CD4-positive, alpha-beta T cell (primary cell): ENCODE measurements at regions not wholly inside any gene's neighbourhood (a gene's known extent, or its start where the extent isn't known, plus 50 kb on each side); places are given as distances from the start of the nearest gene placed in this dataset.

Experiments used
- ATAC-seq: fragments of 200-7000 bp; cut with Tn5 transposase; one replicate; pipeline ENCODE4 v1.10.0; 2022; ENCODE audit warnings: mild to moderate bottlenecking; ENCODE audit not compliant: poor library complexity
- CTCF ChIA-PET: fragments of 350-600 bp; sonication (Branson Sonifier 250); formaldehyde crosslinking; loops from one replicate; lab custom pipeline; 2021; ENCODE audit warnings: antibody characterized with exemption, inconsistent platforms; lab: Charles Lee
- POLR2A ChIA-PET: fragments of 350-600 bp; sonication (Branson Sonifier 250); formaldehyde crosslinking; loops from one replicate; lab custom pipeline; 2021; ENCODE audit warnings: antibody characterized with exemption, inconsistent platforms; lab: Charles Lee
- DNase-seq, 14 experiments: peaks; one replicate each; pipeline ENCODE4 v3.0.0-alpha.2; 2013 to 2020; ENCODE audit warnings: mixed read lengths in 2 of 14
- H3K27ac ChIP-seq, 2 donors: one replicate each; pipeline versions ENCODE4 v1.5.1 to v1.7.0; 2013; ENCODE audit warnings: low read length in 2 of 2, low read depth in 1 of 2, mild to moderate bottlenecking in 1 of 2
- H3K27me3 ChIP-seq, 2 experiments: 1 replicate in 1 of 2; 2 replicates in 1 of 2; pipeline versions ENCODE4 v1.6.1 to v1.7.0; 2013; ENCODE audit warnings: low read length in 2 of 2, control low read depth in 1 of 2, mild to moderate bottlenecking in 1 of 2, moderate library complexity in 1 of 2; ENCODE audit not compliant: insufficient read depth in 2 of 2, control insufficient read depth in 1 of 2
- H3K36me3 ChIP-seq: one replicate; pipeline ENCODE4 v1.6.1; 2013; ENCODE audit warnings: low read length, control low read depth; ENCODE audit not compliant: insufficient read depth
- H3K4me1 ChIP-seq: one replicate; pipeline ENCODE4 v1.6.1; 2013; ENCODE audit warnings: low read length, control low read depth; ENCODE audit not compliant: insufficient read depth
- H3K4me3 ChIP-seq: one replicate; pipeline ENCODE4 v1.5.1; 2013; ENCODE audit warnings: mild to moderate bottlenecking, low read length, moderate library complexity
- H3K9me3 ChIP-seq, 2 experiments: 1 replicate in 1 of 2; 2 replicates in 1 of 2; pipeline versions ENCODE4 v1.6.1 to v1.7.0; 2013; ENCODE audit warnings: low read length in 2 of 2, mild to moderate bottlenecking in 2 of 2, control low read depth in 1 of 2, moderate library complexity in 1 of 2; ENCODE audit not compliant: control insufficient read depth in 1 of 2, insufficient read depth in 1 of 2
- H3K27ac Mint-ChIP-seq: one replicate; pipeline ENCODE4 v1.8.0; 2020; ENCODE audit warnings: mixed read lengths
- H3K27me3 Mint-ChIP-seq: one replicate; pipeline ENCODE4 v1.8.0; 2021; ENCODE audit warnings: mixed read lengths
- H3K36me3 Mint-ChIP-seq: one replicate; pipeline ENCODE4 v1.8.0; 2021; ENCODE audit warnings: low read depth, mixed read lengths
- H3K4me1 Mint-ChIP-seq: one replicate; pipeline ENCODE4 v1.8.0; 2021; ENCODE audit warnings: low read depth, mixed read lengths
- H3K4me3 Mint-ChIP-seq: one replicate; pipeline ENCODE4 v1.8.0; 2020; ENCODE audit warnings: mild to moderate bottlenecking, mixed read lengths
- H3K9me3 Mint-ChIP-seq: one replicate; pipeline ENCODE4 v1.8.0; 2020; ENCODE audit warnings: mixed read lengths
- intact Hi-C, 2 experiments: fragments of 100-400 bp; cut with DNase I in 1 of 2; cut with micrococcal nuclease in 1 of 2; formaldehyde crosslinking; loops; one replicate each; pipeline versions ENCODE4 v1.15.1 to v1.9.0; 2023 to 2025; cut with DNase I, micrococcal nuclease
- TF ChIP-seq, protein P1 (sequence below): fragments of 200-600 bp; IDR thresholded peaks from one replicate; pipeline ENCODE4 v1.8.0; 2022; ENCODE audit warnings: antibody characterized with exemption, mild to moderate bottlenecking

DNA sequence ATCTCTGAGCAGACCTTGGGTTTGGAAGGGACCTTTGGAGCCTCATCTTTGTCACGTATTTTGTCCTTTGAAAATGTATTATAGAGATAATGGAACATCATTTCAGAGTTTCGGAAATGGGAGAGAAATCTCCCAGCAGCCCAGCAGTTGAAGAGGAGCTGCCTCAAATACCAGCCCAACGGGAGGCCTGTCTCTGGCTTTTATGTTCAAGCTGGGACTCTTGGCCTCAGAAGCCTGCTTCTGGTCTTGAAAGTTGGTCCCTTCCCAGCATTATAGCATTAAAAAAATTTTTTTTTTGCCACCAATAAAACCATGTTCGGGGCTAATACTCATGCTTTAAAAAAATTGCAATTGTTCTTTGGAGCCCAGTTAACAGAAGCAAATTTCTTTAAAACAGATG lies 73.4 kb upstream of the CTBP2 start:
- Histone ChIP-seq H3K27me3 (peaks cover 0 to 4% of the 10 kb centered on the region in 2 experiments), H3K9me3 (peaks cover 0 to 10% of the 10 kb centered on the region in 2 experiments), H3K27ac (no peak overlapping the region), H3K36me3 (no peaks in the 10 kb centered on the region), H3K4me3 (no peak overlapping the region), H3K4me1 (no peaks in the 10 kb centered on the region)
- TF ChIP-seq, protein P1, sequence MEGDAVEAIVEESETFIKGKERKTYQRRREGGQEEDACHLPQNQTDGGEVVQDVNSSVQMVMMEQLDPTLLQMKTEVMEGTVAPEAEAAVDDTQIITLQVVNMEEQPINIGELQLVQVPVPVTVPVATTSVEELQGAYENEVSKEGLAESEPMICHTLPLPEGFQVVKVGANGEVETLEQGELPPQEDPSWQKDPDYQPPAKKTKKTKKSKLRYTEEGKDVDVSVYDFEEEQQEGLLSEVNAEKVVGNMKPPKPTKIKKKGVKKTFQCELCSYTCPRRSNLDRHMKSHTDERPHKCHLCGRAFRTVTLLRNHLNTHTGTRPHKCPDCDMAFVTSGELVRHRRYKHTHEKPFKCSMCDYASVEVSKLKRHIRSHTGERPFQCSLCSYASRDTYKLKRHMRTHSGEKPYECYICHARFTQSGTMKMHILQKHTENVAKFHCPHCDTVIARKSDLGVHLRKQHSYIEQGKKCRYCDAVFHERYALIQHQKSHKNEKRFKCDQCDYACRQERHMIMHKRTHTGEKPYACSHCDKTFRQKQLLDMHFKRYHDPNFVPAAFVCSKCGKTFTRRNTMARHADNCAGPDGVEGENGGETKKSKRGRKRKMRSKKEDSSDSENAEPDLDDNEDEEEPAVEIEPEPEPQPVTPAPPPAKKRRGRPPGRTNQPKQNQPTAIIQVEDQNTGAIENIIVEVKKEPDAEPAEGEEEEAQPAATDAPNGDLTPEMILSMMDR = no peak
- DNase-seq = no peak
- CTCF ChIA-PET = no interaction called here
- Mint-ChIP-seq H3K27me3 (peaks cover 17% of the 10 kb centered on the region), H3K36me3 (no peaks in the 10 kb centered on the region), H3K9me3 (peaks cover 10% of the 10 kb centered on the region), H3K4me3 (no peak overlapping the region), H3K27ac (no peak overlapping the region), H3K4me1 (no peaks in the 10 kb centered on the region)
- no peak for ATAC-seq
- intact Hi-C loops = no loop called here
- POLR2A ChIA-PET = no interaction called here

DNA sequence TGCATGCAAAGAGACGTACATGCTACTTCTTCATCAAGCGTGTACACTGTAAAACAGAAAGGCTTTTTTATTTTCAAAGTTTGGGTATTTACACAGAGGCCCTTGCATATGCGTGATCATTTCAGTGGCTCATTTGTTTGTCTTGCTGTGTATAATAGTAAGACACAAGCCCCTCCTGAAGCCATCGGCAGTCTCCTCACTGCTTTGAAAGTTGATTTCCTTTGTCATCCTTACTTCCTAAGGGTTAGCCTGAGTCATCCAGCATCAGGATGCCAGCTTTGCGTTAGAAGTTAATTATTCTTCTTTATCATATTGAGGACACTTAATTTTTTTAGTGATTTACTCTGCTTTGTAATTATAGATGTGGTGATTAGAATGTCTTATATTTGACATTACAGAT lies 72.5 kb upstream of the CTBP2 start:
- CTCF ChIA-PET = no interaction called here
- TF ChIP-seq, protein P1 = no peak

DNA sequence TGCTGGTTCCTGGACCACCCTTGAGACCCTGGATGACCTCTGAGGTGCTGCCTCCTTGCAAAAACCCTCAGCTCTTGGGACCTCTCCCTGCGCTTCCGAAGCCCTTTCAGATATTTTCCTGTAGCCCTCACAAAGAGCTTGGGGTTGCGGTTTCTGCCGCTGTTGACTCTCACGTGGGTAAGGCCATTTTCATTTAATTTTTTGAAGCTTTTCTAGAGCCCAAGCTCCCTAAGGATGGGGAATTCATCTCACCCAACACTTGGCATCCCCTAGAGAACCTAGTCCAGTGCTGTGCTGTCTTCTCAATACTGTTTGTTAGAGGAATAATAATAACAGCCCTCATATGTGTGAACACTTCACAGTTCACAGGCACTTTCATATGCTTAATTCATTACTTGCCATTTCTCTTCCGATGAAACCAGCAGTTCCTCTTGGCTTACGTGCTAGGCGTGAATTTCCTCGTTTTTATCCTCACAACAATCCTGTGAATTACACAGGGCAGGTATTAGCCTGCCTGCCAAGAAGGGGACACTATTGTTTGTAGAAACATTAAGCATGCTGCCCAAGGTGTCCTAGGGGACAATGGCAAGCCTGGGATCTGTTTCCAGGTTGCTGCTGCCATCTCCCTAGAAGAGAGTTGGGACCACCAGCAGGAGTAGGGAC lies 71.6 kb upstream of the CTBP2 start:
- Mint-ChIP-seq H3K9me3 (peaks cover 6% of the 10 kb centered on the region), H3K4me1 (no peaks in the 10 kb centered on the region), H3K27me3 (peaks cover 17% of the 10 kb centered on the region), H3K36me3 (no peaks in the 10 kb centered on the region), H3K27ac (no peak overlapping the region), H3K4me3 (no peak overlapping the region)
- POLR2A ChIA-PET = no interaction called here
- Histone ChIP-seq H3K36me3 (no peaks in the 10 kb centered on the region), H3K4me1 (no peaks in the 10 kb centered on the region), H3K9me3 (peaks cover 0 to 24% of the 10 kb centered on the region in 2 experiments), H3K4me3 (no peak overlapping the region), H3K27me3 (peaks cover 0 to 4% of the 10 kb centered on the region in 2 experiments), H3K27ac (no peak overlapping the region)
- ATAC-seq (no peak), DNase-seq (no peak)
- CTCF ChIA-PET = no interaction called here
- TF ChIP-seq, protein P1 = no peak
- intact Hi-C loops = no loop called here

More for the DNA sequence above, 72.5 kb upstream of the CTBP2 start:
- DNase-seq (no peak), ATAC-seq (no peak)
- H3K4me1 ChIP-seq = no peaks in the 10 kb centered on the region
- intact Hi-C loops = no loop called here
- H3K4me3 ChIP-seq = no peak overlapping the region
- H3K36me3 ChIP-seq = no peaks in the 10 kb centered on the region
- no peak overlapping the region for H3K27ac ChIP-seq
- H3K4me1 Mint-ChIP-seq = no peaks in the 10 kb centered on the region
- POLR2A ChIA-PET = no interaction called here
- H3K9me3 ChIP-seq = peaks cover 0 to 15% of the 10 kb centered on the region in 2 experiments
- H3K27ac Mint-ChIP-seq = no peak overlapping the region
- peaks cover 6% of the 10 kb centered on the region for H3K9me3 Mint-ChIP-seq
- H3K36me3 Mint-ChIP-seq = no peaks in the 10 kb centered on the region
- peaks cover 17% of the 10 kb centered on the region for H3K27me3 Mint-ChIP-seq
- no peak overlapping the region for H3K4me3 Mint-ChIP-seq
- H3K27me3 ChIP-seq = peaks cover 0 to 4% of the 10 kb centered on the region in 2 experiments
